GM12891 (cell line): ENCODE measurements at regions not wholly inside any gene's neighbourhood (a gene's known extent, or its start where the extent isn't known, plus 50 kb on each side); places are given as distances from the start of the nearest gene placed in this dataset.

Source experiments
- POLR2A ChIP-seq: IDR thresholded peaks from 2 replicates; pipeline ENCODE4 v1.6.1; 2011; ENCODE audit warnings: low read depth, low read length, control low read depth
- POLR2AphosphoS5 ChIP-seq: IDR thresholded peaks from 2 replicates; pipeline ENCODE4 v1.6.1; 2011; ENCODE audit warnings: low read depth, low read length, control low read depth
- SPI1 ChIP-seq: IDR thresholded peaks from 2 replicates; pipeline ENCODE4 v1.6.1; 2011; ENCODE audit warnings: low read depth, low read length, control low read depth
- TAF1 ChIP-seq: IDR thresholded peaks from 2 replicates; pipeline ENCODE4 v1.6.1; 2011; ENCODE audit warnings: low read depth, low read length, control low read depth

GRCh38 chr1:95517506-95517905 is 283.5 kb downstream of the RWDD3 start:
- TF ChIP-seq POLR2A (no peak), POLR2AphosphoS5 (no peak), TAF1 (no peak), SPI1 (no peak)
